T-helper 2 cell treated with Interferon-gamma antibody and Interleukin-4, amounts not matched to agents 5 μg/mL and 100 μg/mL, for 36 hours (primary cell): ENCODE measurements at regions not wholly inside any gene's neighbourhood (a gene's known extent, or its start where the extent isn't known, plus 50 kb on each side); places are given as distances from the start of the nearest gene placed in this dataset.

Experiments
- DNase-seq: peaks from one replicate; pipeline ENCODE4 v3.0.0; 2021; ENCODE audit warnings: low spot score
- H3K27ac Mint-ChIP-seq: one replicate; pipeline ENCODE4 v1.8.0; 2021; ENCODE audit warnings: mild to moderate bottlenecking, mixed read lengths
- H3K27me3 Mint-ChIP-seq: one replicate; pipeline ENCODE4 v1.8.0; 2021; ENCODE audit warnings: low read depth, mixed read lengths
- H3K36me3 Mint-ChIP-seq: one replicate; pipeline ENCODE4 v1.8.0; 2021; ENCODE audit warnings: low read depth, mixed read lengths
- H3K4me1 Mint-ChIP-seq: one replicate; pipeline ENCODE4 v1.8.0; 2021; ENCODE audit warnings: low read depth, mixed read lengths
- H3K4me3 Mint-ChIP-seq: one replicate; pipeline ENCODE4 v1.8.0; 2022; ENCODE audit warnings: mild to moderate bottlenecking, moderate library complexity, mixed read lengths
- H3K9me3 Mint-ChIP-seq: one replicate; pipeline ENCODE4 v1.8.0; 2021; ENCODE audit warnings: mixed read lengths

GRCh38 chr17:77446940-77447634 is 306.3 kb downstream of the SEC14L1 start:
- no peaks in the 10 kb centered on the region for H3K9me3 Mint-ChIP-seq
- DNase-seq: no peak
- peaks cover 41% of the 10 kb centered on the region for H3K36me3 Mint-ChIP-seq
- H3K4me3 Mint-ChIP-seq: peak overlapping the region; percentile 84
- H3K27me3 Mint-ChIP-seq: no peaks in the 10 kb centered on the region
- peak overlapping the region; percentile 99 for H3K27ac Mint-ChIP-seq
- peaks cover 71% of the 10 kb centered on the region for H3K4me1 Mint-ChIP-seq

- Mint-ChIP-seq H3K27me3 (no peaks in the 10 kb centered on the region), H3K4me3 (peak overlapping the region; percentile 96), H3K4me1 (peaks cover 63% of the 10 kb centered on the region), H3K9me3 (no peaks in the 10 kb centered on the region), H3K27ac (peak overlapping the region; percentile 91), H3K36me3 (peaks cover 54% of the 10 kb centered on the region)
- DNase-seq: no peak
Observed at GRCh38 chr17:77449373-77449907, 308.7 kb downstream of the SEC14L1 start.

GRCh38 chr17:77449908-77450741 is 309.4 kb downstream of the SEC14L1 start:
- Mint-ChIP-seq H3K4me3 (peak overlapping the region; percentile 96), H3K9me3 (no peaks in the 10 kb centered on the region), H3K27ac (peak overlapping the region; percentile 91), H3K36me3 (peaks cover 59% of the 10 kb centered on the region), H3K4me1 (peaks cover 56% of the 10 kb centered on the region), H3K27me3 (no peaks in the 10 kb centered on the region)
- peak; percentile 80 for DNase-seq

GRCh38 chr17:77450742-77451244 is 310.0 kb downstream of the SEC14L1 start:
- no peaks in the 10 kb centered on the region for H3K27me3 Mint-ChIP-seq
- H3K4me1 Mint-ChIP-seq: peaks cover 55% of the 10 kb centered on the region
- DNase-seq: no peak
- H3K9me3 Mint-ChIP-seq: no peaks in the 10 kb centered on the region
- peak overlapping the region; percentile 96 for H3K4me3 Mint-ChIP-seq
- peak overlapping the region; percentile 91 for H3K27ac Mint-ChIP-seq
- peaks cover 66% of the 10 kb centered on the region for H3K36me3 Mint-ChIP-seq

- Mint-ChIP-seq H3K27ac (peak overlapping the region; percentile 91), H3K9me3 (no peaks in the 10 kb centered on the region), H3K27me3 (no peaks in the 10 kb centered on the region), H3K36me3 (peaks cover 66% of the 10 kb centered on the region), H3K4me1 (peaks cover 55% of the 10 kb centered on the region), H3K4me3 (peak overlapping the region; percentile 96)
- peak; percentile 73 for DNase-seq
Observed at GRCh38 chr17:77451245-77451893, 310.6 kb downstream of the SEC14L1 start.

- Mint-ChIP-seq H3K4me3 (peak overlapping the region; percentile 96), H3K36me3 (peaks cover 62% of the 10 kb centered on the region), H3K27ac (peak overlapping the region; percentile 86), H3K9me3 (no peaks in the 10 kb centered on the region), H3K4me1 (peaks cover 54% of the 10 kb centered on the region), H3K27me3 (no peaks in the 10 kb centered on the region)
- no peak for DNase-seq
Observed at GRCh38 chr17:77451894-77452852, 311.4 kb downstream of the SEC14L1 start.

- H3K27ac Mint-ChIP-seq: peak overlapping the region; percentile 86
- peaks cover 67% of the 10 kb centered on the region for H3K36me3 Mint-ChIP-seq
- peaks cover 59% of the 10 kb centered on the region for H3K4me1 Mint-ChIP-seq
- peak; percentile 61 for DNase-seq
- peak overlapping the region; percentile 96 for H3K4me3 Mint-ChIP-seq
- no peaks in the 10 kb centered on the region for H3K9me3 Mint-ChIP-seq
- H3K27me3 Mint-ChIP-seq: no peaks in the 10 kb centered on the region
Observed at GRCh38 chr17:77453613-77454241, 313.0 kb downstream of the SEC14L1 start.

- Mint-ChIP-seq H3K36me3 (peaks cover 69% of the 10 kb centered on the region), H3K4me3 (peak overlapping the region; percentile 96), H3K27ac (peak overlapping the region; percentile 86), H3K27me3 (no peaks in the 10 kb centered on the region), H3K4me1 (peaks cover 59% of the 10 kb centered on the region), H3K9me3 (no peaks in the 10 kb centered on the region)
- no peak for DNase-seq
Observed at GRCh38 chr17:77454242-77455095, 313.7 kb downstream of the SEC14L1 start.

GRCh38 chr17:77455111-77455890 is 314.5 kb downstream of the SEC14L1 start:
- Mint-ChIP-seq H3K4me1 (peaks cover 56% of the 10 kb centered on the region), H3K9me3 (no peaks in the 10 kb centered on the region), H3K36me3 (peaks cover 68% of the 10 kb centered on the region), H3K4me3 (peak overlapping the region; percentile 96), H3K27me3 (no peaks in the 10 kb centered on the region), H3K27ac (peak overlapping the region; percentile 86)
- no peak for DNase-seq

- Mint-ChIP-seq H3K36me3 (peaks cover 66% of the 10 kb centered on the region), H3K27ac (peak overlapping the region; percentile 86), H3K4me1 (peaks cover 60% of the 10 kb centered on the region), H3K4me3 (peak overlapping the region; percentile 96), H3K9me3 (no peaks in the 10 kb centered on the region), H3K27me3 (no peaks in the 10 kb centered on the region)
- no peak for DNase-seq
Observed at GRCh38 chr17:77455891-77456260, 315.1 kb downstream of the SEC14L1 start.

- DNase-seq: no peak
- Mint-ChIP-seq H3K4me3 (peak overlapping the region; percentile 96), H3K4me1 (peaks cover 63% of the 10 kb centered on the region), H3K27ac (peak overlapping the region; percentile 98), H3K9me3 (no peaks in the 10 kb centered on the region), H3K36me3 (peaks cover 68% of the 10 kb centered on the region), H3K27me3 (no peaks in the 10 kb centered on the region)
Observed at GRCh38 chr17:77456271-77456950, 315.6 kb downstream of the SEC14L1 start.
